ENCODE measurements at regions not wholly inside any gene's neighbourhood (a gene's known extent, or its start where the extent isn't known, plus 50 kb on each side); places are given as distances from the start of the nearest gene placed in this dataset.

DNA sequence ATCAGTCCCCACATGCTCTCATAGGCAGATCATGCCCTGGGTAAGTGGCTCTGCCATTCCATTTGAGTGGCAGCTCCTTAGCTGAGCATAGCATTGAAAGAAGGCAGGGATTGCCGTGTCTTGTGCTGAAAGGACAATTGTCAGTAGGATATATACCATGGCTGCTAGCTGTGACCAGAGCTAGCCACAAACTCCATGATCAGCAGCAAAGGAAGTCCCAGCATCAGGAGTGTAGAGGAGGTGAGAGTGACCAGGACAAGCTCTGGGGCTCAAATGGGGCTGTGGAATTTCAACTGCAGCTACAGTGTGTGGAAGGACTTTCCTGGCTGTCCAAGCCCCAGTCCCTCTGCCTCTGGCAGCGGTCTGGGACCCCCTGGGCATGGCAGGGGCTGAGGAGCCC, 54.4 kb upstream of the LGALSL start:
- TF ChIP-seq, protein P1, sequence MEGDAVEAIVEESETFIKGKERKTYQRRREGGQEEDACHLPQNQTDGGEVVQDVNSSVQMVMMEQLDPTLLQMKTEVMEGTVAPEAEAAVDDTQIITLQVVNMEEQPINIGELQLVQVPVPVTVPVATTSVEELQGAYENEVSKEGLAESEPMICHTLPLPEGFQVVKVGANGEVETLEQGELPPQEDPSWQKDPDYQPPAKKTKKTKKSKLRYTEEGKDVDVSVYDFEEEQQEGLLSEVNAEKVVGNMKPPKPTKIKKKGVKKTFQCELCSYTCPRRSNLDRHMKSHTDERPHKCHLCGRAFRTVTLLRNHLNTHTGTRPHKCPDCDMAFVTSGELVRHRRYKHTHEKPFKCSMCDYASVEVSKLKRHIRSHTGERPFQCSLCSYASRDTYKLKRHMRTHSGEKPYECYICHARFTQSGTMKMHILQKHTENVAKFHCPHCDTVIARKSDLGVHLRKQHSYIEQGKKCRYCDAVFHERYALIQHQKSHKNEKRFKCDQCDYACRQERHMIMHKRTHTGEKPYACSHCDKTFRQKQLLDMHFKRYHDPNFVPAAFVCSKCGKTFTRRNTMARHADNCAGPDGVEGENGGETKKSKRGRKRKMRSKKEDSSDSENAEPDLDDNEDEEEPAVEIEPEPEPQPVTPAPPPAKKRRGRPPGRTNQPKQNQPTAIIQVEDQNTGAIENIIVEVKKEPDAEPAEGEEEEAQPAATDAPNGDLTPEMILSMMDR (IDR thresholded peaks at IDR 0.05; ENCODE audit: low read length): no peak
- TF ChIP-seq EZH2 (optimal IDR thresholded peaks at IDR 0.05; ENCODE audit: low read depth, low read length): no peak
